Activated T-cell treated with anti-CD3 and anti-CD28 coated beads for 48 hours (primary cell): ENCODE measurements at regions not wholly inside any gene's neighbourhood (a gene's known extent, or its start where the extent isn't known, plus 50 kb on each side); places are given as distances from the start of the nearest gene placed in this dataset.

Experiments
- DNase-seq: peaks from one replicate; pipeline ENCODE4 v3.0.0-alpha.2; 2020; ENCODE audit warnings: low read depth

GRCh38 chr18:24791751-24792545 is 331.5 kb downstream of the HRH4 start:
- no peak for DNase-seq

- no peak for DNase-seq
Measured at GRCh38 chr18:24793742-24794141, 333.3 kb downstream of the HRH4 start.

- no peak for DNase-seq
Measured at GRCh38 chr18:24795129-24795528, 334.7 kb downstream of the HRH4 start.

- no peak for DNase-seq
Measured at GRCh38 chr18:24797981-24798380, 337.5 kb downstream of the HRH4 start.

GRCh38 chr18:24799176-24799575 is 338.7 kb downstream of the HRH4 start:
- DNase-seq, result no peak

- DNase-seq, result no peak
Measured at GRCh38 chr18:24799720-24800119, 339.3 kb downstream of the HRH4 start.

- no peak for DNase-seq
Measured at GRCh38 chr18:24801001-24801400, 340.6 kb downstream of the HRH4 start.

GRCh38 chr18:24802456-24802855 is 342.0 kb downstream of the HRH4 start:
- DNase-seq, result no peak

GRCh38 chr18:24805156-24805555 is 344.7 kb downstream of the HRH4 start:
- DNase-seq, result no peak

GRCh38 chr18:24809173-24809950 is 348.9 kb downstream of the HRH4 start:
- DNase-seq, result no peak

GRCh38 chr18:24810561-24811305 is 350.3 kb downstream of the HRH4 start:
- DNase-seq, result no peak

- DNase-seq, result no peak
Measured at GRCh38 chr18:24811950-24812681, 351.7 kb downstream of the HRH4 start.

- DNase-seq, result no peak
Measured at GRCh38 chr18:24814521-24814920, 354.1 kb downstream of the HRH4 start.

GRCh38 chr18:24817150-24817549 is 356.7 kb downstream of the HRH4 start:
- no peak for DNase-seq

GRCh38 chr18:24817587-24818371 is 357.3 kb downstream of the HRH4 start:
- DNase-seq, result no peak

GRCh38 chr18:24818441-24818840 is 358.0 kb downstream of the HRH4 start:
- no peak for DNase-seq

- DNase-seq, result no peak
Measured at GRCh38 chr18:24819141-24819890, 358.9 kb downstream of the HRH4 start.

GRCh38 chr18:24825397-24825796 is 365.0 kb downstream of the HRH4 start:
- DNase-seq, result no peak

- no peak for DNase-seq
Measured at GRCh38 chr18:24826605-24827004, 366.2 kb downstream of the HRH4 start.

GRCh38 chr18:24827501-24827900 is 367.1 kb downstream of the HRH4 start:
- no peak for DNase-seq
